Endothelial cell (in vitro differentiated cells): ENCODE measurements at regions not wholly inside any gene's neighbourhood (a gene's known extent, or its start where the extent isn't known, plus 50 kb on each side); places are given as distances from the start of the nearest gene placed in this dataset.

Experiments used
- DNase-seq: peaks from one replicate; pipeline ENCODE4 v3.0.0; 2021; ENCODE audit warnings: low spot score
- H3K27ac Mint-ChIP-seq: one replicate; pipeline ENCODE4 v1.8.0; 2021; ENCODE audit warnings: mixed read lengths, inconsistent platforms; ENCODE audit not compliant: unreplicated experiment
- H3K27me3 Mint-ChIP-seq: one replicate; pipeline ENCODE4 v1.8.0; 2021; ENCODE audit warnings: mild to moderate bottlenecking, moderate library complexity, mixed read lengths, inconsistent platforms; ENCODE audit not compliant: unreplicated experiment
- H3K36me3 Mint-ChIP-seq: one replicate; pipeline ENCODE4 v1.8.0; 2021; ENCODE audit warnings: mild to moderate bottlenecking, low read depth, mixed read lengths, inconsistent platforms; ENCODE audit not compliant: unreplicated experiment
- H3K4me1 Mint-ChIP-seq: one replicate; pipeline ENCODE4 v1.8.0; 2021; ENCODE audit warnings: mild to moderate bottlenecking, mixed read lengths, inconsistent platforms; ENCODE audit not compliant: unreplicated experiment
- H3K4me3 Mint-ChIP-seq: one replicate; pipeline ENCODE4 v1.8.0; 2021; ENCODE audit warnings: mild to moderate bottlenecking, mixed read lengths, inconsistent platforms; ENCODE audit not compliant: unreplicated experiment
- H3K9me3 Mint-ChIP-seq: one replicate; pipeline ENCODE4 v1.8.0; 2021; ENCODE audit warnings: mixed read lengths, inconsistent platforms; ENCODE audit not compliant: unreplicated experiment
- CTCF ChIP-seq: fragments of 200-600 bp; sonication (generic); IDR thresholded peaks from one replicate; pipeline ENCODE4 v1.5.0; 2021; ENCODE audit warnings: antibody characterized with exemption; ENCODE audit not compliant: unreplicated experiment

DNA sequence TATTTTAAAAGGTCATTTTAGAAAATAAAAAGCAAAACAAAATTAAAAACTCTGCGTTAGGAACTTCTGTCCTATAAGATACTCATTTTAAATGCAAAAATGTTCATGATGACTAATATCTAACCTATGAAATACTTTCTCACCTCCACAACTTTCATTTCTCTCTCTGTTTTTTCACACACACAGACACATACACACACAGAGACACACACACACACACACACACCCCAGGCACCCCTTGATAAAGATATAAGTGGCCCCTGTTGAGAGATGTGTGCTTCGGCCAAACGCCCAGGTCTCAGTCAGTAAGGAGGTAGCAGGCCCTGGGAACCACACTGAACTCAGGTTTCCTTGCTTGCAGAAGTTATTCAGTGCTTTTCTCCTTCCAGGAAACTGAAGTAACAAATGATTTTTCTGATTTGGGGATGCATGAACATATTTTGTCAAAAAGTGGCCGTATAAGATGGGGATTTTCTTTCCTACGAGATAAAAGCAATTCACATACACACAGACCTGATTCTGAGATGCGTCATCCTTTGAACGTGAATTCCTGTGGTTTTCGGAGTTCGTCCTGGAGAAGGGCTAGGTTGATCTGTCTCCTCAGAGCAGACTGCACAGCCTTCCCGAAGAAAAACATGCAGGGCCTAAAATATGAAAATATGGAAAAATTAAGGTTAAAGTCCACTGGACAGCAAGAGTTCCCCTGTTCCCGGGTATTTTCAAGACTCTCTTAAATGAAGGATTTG is 306.8 kb upstream of the FOXQ1 start:
- peaks cover 10% of the 10 kb centered on the region for H3K4me1 Mint-ChIP-seq
- no peaks in the 10 kb centered on the region for H3K36me3 Mint-ChIP-seq
- H3K27me3 Mint-ChIP-seq = no peaks in the 10 kb centered on the region
- no peak overlapping the region for H3K27ac Mint-ChIP-seq
- no peaks in the 10 kb centered on the region for H3K9me3 Mint-ChIP-seq
- DNase-seq = no peak
- H3K4me3 Mint-ChIP-seq = no peak overlapping the region
- TF ChIP-seq CTCF = no peak

DNA sequence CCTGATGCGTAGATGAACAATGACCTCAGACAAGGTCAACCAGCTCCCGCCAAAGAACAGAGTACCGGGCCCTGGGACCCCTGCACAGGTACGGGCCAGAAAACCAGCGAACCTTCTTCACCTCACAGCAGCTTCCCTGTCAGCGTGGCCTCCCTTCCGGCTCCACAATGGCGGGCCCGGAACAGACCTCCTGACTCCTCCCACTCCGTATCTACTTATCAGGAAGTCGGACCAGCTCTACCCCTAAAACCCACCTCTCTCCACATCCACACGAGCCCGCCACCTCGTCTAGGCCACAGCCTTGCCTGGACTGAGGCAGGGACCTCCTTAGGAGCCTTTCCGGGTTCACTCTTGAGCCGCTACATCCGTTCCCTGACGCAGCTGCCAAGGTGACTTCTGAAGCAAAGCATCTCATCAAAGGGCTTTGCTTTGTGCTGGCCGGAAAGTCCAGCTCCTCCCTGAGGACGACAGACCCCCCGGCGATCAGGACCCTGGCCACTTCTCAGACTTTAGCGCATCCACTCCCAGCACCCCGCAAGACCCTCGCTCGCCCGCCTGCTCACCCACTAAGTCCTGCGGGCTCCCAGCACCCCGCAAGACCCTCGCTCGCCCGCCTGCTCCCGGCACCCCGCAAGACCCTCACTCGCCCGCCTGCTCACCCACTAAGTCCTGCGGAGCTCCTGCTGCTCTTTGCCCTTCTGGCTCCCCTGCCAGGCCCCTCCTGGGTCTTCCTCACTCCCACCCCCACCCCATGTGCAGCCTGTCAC is 308.3 kb upstream of the FOXQ1 start:
- Mint-ChIP-seq H3K4me3 (no peak overlapping the region), H3K36me3 (no peaks in the 10 kb centered on the region), H3K27me3 (no peaks in the 10 kb centered on the region), H3K9me3 (no peaks in the 10 kb centered on the region), H3K27ac (no peak overlapping the region), H3K4me1 (peaks cover 10% of the 10 kb centered on the region)
- no peak for TF ChIP-seq CTCF
- DNase-seq = no peak

DNA sequence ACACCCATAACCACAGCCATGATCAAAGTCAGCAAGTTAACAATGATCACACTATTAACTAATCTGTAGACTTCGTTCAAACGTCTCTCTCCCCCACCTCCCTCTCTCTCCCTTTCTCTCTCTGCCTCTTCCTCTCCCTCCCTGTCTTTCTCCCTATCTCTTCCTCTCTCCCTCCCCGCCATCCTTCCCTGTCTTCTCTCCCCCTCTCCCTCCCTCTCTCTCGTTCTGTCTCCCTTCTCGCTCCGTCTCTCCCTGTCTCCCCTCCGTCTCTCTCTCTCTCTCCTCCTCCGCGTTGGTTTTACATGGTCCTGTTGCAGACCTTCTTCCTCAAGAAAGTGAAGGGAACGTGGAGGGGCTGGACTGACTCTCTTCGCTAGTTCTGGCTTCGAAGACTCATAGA is 308.9 kb upstream of the FOXQ1 start:
- no peak for TF ChIP-seq CTCF
- H3K4me3 Mint-ChIP-seq = no peak overlapping the region
- H3K27ac Mint-ChIP-seq = no peak overlapping the region

DNA sequence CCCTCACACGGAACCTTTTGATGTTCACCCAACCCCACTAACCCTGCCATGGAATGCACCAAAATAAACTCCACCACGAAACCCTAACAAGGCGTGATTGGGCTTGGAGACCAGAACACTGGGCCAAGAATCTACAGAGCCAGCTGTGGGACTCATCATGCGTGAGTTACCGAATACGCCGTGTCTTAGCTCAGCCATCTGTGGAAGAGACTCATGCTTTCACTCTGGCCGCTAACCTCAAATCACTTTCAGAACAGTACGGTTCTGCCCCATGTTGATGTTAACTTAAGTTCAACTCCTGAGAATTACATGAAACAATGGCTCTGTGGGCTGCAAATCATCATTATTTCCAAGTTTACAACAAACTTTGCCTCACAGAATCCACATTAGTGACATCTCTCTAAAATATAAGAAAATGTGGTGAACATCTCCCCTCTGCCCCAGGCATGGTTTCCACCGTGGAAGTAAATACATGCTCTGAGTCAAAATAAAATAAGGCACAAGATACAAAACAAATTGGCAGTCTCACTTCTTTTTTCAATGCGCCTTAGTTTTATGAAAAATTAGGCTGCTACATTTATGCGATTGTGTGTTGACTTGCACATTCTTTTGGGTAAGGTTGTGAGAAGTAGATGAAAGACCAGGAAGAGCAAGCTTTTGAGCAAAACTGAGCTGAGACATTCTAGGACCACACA is 308.9 kb upstream of the EXOC2 start:
- DNase-seq = no peak
- Mint-ChIP-seq H3K4me1 (peaks cover 10% of the 10 kb centered on the region), H3K9me3 (no peaks in the 10 kb centered on the region), H3K27me3 (peaks cover 2% of the 10 kb centered on the region), H3K27ac (no peak overlapping the region), H3K36me3 (no peaks in the 10 kb centered on the region), H3K4me3 (no peak overlapping the region)
- TF ChIP-seq CTCF = no peak

More for the DNA sequence above, 308.9 kb upstream of the FOXQ1 start:
- no peaks in the 10 kb centered on the region for H3K27me3 Mint-ChIP-seq
- DNase-seq = no peak
- H3K4me1 Mint-ChIP-seq = peaks cover 10% of the 10 kb centered on the region
- H3K9me3 Mint-ChIP-seq = no peaks in the 10 kb centered on the region
- no peaks in the 10 kb centered on the region for H3K36me3 Mint-ChIP-seq

DNA sequence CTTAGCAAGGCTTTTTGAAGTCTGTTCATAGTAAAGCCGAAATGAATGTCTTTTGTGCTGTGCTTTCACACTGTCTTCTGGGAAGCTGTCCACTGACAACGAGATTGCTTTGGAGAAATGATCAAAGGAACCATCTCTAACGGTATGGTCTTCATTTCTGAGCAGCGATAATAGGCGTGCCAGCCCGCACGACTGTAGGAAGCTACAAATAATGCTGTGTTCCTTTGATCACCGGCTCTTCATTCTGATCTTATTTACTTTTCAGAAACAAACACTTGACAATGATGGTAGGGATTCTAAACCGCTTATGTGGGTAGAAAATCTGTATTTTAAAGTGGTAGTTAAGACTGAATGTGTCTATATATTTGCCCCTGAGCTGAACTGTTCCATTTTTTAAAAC is 306.6 kb upstream of the EXOC2 start:
- no peak for DNase-seq
- TF ChIP-seq CTCF = no peak
- Mint-ChIP-seq H3K36me3 (no peaks in the 10 kb centered on the region), H3K27me3 (peaks cover 2% of the 10 kb centered on the region), H3K27ac (no peak overlapping the region), H3K4me3 (no peak overlapping the region), H3K4me1 (peaks cover 15% of the 10 kb centered on the region), H3K9me3 (no peaks in the 10 kb centered on the region)
